ENCODE measurements at regions not wholly inside any gene's neighbourhood (a gene's known extent, or its start where the extent isn't known, plus 50 kb on each side); places are given as distances from the start of the nearest gene placed in this dataset.

- Histone ChIP-seq H3K4me1 (no peaks in the 10 kb centered on the region), H3K4me3 (no peak overlapping the region), H3K9me3 (no peaks in the 10 kb centered on the region), H3K27ac (no peak overlapping the region), H3K36me3 (no peaks in the 10 kb centered on the region), H3K27me3 (no peaks in the 10 kb centered on the region)
- DNase-seq (no peak), ATAC-seq (no peak)
- intact Hi-C loops (cut with DNase I), result no loop called here
- no peak for TF ChIP-seq CTCF (IDR thresholded peaks at IDR 0.05)
These were observed 570.7 kb downstream of the EPHA4 start for GRCh38 chr2:221001381-221001801.

- no peaks in the 10 kb centered on the region for H3K9me3 ChIP-seq
- H3K36me3 ChIP-seq, result no peaks in the 10 kb centered on the region
- no peak overlapping the region for H3K4me3 ChIP-seq
- intact Hi-C loops (cut with DNase I), result no loop called here
- no peak for TF ChIP-seq CTCF (IDR thresholded peaks at IDR 0.05)
- no peak for DNase-seq
- H3K27ac ChIP-seq, result no peak overlapping the region
- ATAC-seq, result no peak
- no peaks in the 10 kb centered on the region for H3K4me1 ChIP-seq
- no peaks in the 10 kb centered on the region for H3K27me3 ChIP-seq
These were observed 569.9 kb downstream of the EPHA4 start for GRCh38 chr2:221002101-221002685.

DNA sequence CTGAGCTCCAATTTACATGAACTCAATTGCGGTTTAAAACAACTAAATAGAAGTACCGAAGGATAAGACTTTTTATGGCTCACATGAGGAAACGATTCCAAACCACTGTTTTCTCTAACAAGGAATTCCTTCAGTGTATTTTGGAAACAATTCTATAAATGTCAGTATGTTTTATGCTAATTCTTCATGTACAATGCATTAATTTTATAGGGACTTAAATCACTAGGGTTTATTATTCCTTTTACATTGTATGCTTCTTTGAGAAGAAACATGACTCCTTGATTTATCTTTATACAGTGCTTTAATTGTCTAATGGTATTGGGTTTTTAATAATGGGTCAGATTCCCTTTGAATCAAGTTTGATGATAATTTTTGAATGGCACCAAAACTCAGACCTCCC, 566.8 kb downstream of the EPHA4 start:
- H3K27me3 ChIP-seq, result no peaks in the 10 kb centered on the region
- H3K9me3 ChIP-seq, result no peaks in the 10 kb centered on the region
- no peaks in the 10 kb centered on the region for H3K36me3 ChIP-seq
- intact Hi-C loops (cut with DNase I), result no loop called here
- no peak overlapping the region for H3K4me3 ChIP-seq
- no peaks in the 10 kb centered on the region for H3K4me1 ChIP-seq
- DNase-seq (no peak), ATAC-seq (no peak)
- no peak for TF ChIP-seq CTCF (IDR thresholded peaks at IDR 0.05)
- H3K27ac ChIP-seq, result no peak overlapping the region

GRCh38 chr2:221006084-221006483, 566.0 kb downstream of the EPHA4 start:
- Histone ChIP-seq H3K27ac (no peak overlapping the region), H3K36me3 (no peaks in the 10 kb centered on the region), H3K4me3 (no peak overlapping the region), H3K9me3 (no peaks in the 10 kb centered on the region), H3K4me1 (no peaks in the 10 kb centered on the region), H3K27me3 (no peaks in the 10 kb centered on the region)
- intact Hi-C loops (cut with DNase I), result no loop called here
- no peak for DNase-seq
- no peak for TF ChIP-seq CTCF (IDR thresholded peaks at IDR 0.05)
- ATAC-seq, result no peak

DNA sequence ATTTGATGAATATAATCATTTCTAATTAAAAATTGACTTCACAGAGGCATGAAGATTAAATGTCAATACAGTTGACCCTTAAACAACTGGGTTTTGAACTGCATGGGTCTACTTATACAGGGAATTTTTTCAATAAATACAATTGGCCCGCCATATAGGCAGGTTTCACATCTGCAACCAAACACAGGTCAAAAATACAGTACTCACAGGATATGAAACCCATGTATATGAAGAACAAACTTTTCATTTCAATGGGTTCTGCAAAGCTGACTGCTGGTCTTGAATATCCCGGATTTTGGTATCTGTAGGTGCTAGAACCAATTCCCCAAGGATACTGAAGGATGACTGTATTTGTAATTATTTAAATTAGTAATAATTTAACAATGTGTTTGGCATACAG, 555.6 kb downstream of the EPHA4 start:
- no peak for ATAC-seq

More for the DNA sequence above, 555.6 kb downstream of the EPHA4 start:
- Histone ChIP-seq H3K36me3 (no peaks in the 10 kb centered on the region), H3K4me3 (no peak overlapping the region), H3K9me3 (no peaks in the 10 kb centered on the region), H3K27me3 (no peaks in the 10 kb centered on the region), H3K4me1 (no peaks in the 10 kb centered on the region), H3K27ac (no peak overlapping the region)
- no peak for DNase-seq
- intact Hi-C loops (cut with DNase I), result no loop called here
- no peak for TF ChIP-seq CTCF (IDR thresholded peaks at IDR 0.05)

Data from upper lobe of right lung (tissue), 1 donor.